IMR-90 (cell line): ENCODE measurements at regions not wholly inside any gene's neighbourhood (a gene's known extent, or its start where the extent isn't known, plus 50 kb on each side); places are given as distances from the start of the nearest gene placed in this dataset.

Experiments used
- ATAC-seq: fragments of 200-7000 bp; cut with Tn5 transposase; 2 replicates; pipeline ENCODE4 v1.9.1; 2020; ENCODE audit warnings: low read depth, mild to moderate bottlenecking, moderate library complexity
- BruUV-seq: library from RNA; stranded (reverse); fragments of 400-500 nt; replicated peaks from 2 replicates; lab custom pipeline; 2021; lab: Mats Ljungman, UMichigan
- CTCF ChIA-PET: fragments of 300-600 bp; formaldehyde crosslinking; extraction: SDS; loops from one replicate; lab custom pipeline; 2021; ENCODE audit warnings: antibody characterized with exemption; lab: Yijun Ruan, JAX
- POLR2A ChIA-PET: fragments of 300-600 bp; sonication (Branson Sonifier 250); formaldehyde crosslinking; loops from one replicate; lab custom pipeline; 2022; ENCODE audit warnings: antibody characterized with exemption; ENCODE audit not compliant: unreplicated experiment; lab: Charles Lee
- DNase-seq: peaks from one replicate; pipeline ENCODE4 v3.0.0; 2013
- H2AFZ ChIP-seq: replicated peaks from 2 replicates; pipeline ENCODE3; 2013; ENCODE audit warnings: low read length, mild to moderate bottlenecking; ENCODE audit not compliant: poor library complexity
- H2AK5ac ChIP-seq: 2 replicates; pipeline ENCODE4 v1.6.1; 2013; ENCODE audit warnings: low read depth, low read length, inconsistent platforms
- H2AK9ac ChIP-seq: replicated peaks from 2 replicates; pipeline ENCODE3; 2013; ENCODE audit warnings: mild to moderate bottlenecking, low read depth, low read length, moderate library complexity; ENCODE audit not compliant: poor library complexity
- H2BK120ac ChIP-seq: 2 replicates; pipeline ENCODE4 v1.6.1; 2013; ENCODE audit warnings: low read depth, low read length, inconsistent platforms
- H2BK15ac ChIP-seq: 3 replicates; pipeline ENCODE4 v1.6.1; 2013; ENCODE audit warnings: low read depth, low read length, inconsistent platforms
- H2BK20ac ChIP-seq: 2 replicates; pipeline ENCODE4 v1.6.1; 2013; ENCODE audit warnings: low read depth, mild to moderate bottlenecking, inconsistent platforms, low read length, moderate library complexity
- H2BK5ac ChIP-seq: 2 replicates; pipeline ENCODE4 v1.6.1; 2013; ENCODE audit warnings: mild to moderate bottlenecking, low read depth, low read length, inconsistent platforms; ENCODE audit not compliant: poor library complexity, severe bottlenecking
- H3K14ac ChIP-seq: replicated peaks from 2 replicates; pipeline ENCODE4 v1.6.1; 2013; ENCODE audit warnings: low read depth, low read length, inconsistent platforms
- H3K18ac ChIP-seq: 2 replicates; pipeline ENCODE4 v1.6.1; 2013; ENCODE audit warnings: low read depth, low read length, control low read depth
- H3K23ac ChIP-seq: 2 replicates; pipeline ENCODE4 v1.6.1; 2013; ENCODE audit warnings: low read depth, low read length, inconsistent platforms
- H3K27ac ChIP-seq: 2 replicates; pipeline ENCODE4 v1.5.1; 2013; ENCODE audit warnings: mild to moderate bottlenecking, control low read depth, low read length; ENCODE audit not compliant: insufficient read depth
- H3K27me3 ChIP-seq: 2 replicates; pipeline ENCODE4 v1.6.1; 2013; ENCODE audit warnings: low read length; ENCODE audit not compliant: control insufficient read depth, insufficient read depth
- H3K36me3 ChIP-seq: 2 replicates; pipeline ENCODE4 v1.6.1; 2013; ENCODE audit warnings: low read length, mixed read lengths; ENCODE audit not compliant: control insufficient read depth, insufficient read depth
- H3K4ac ChIP-seq: 2 replicates; pipeline ENCODE4 v1.6.1; 2013; ENCODE audit warnings: low read depth, low read length, inconsistent platforms
- H3K4me1 ChIP-seq: 2 replicates; pipeline ENCODE4 v1.6.1; 2013; ENCODE audit warnings: low read length, mixed read lengths; ENCODE audit not compliant: control insufficient read depth, insufficient read depth
- H3K4me2 ChIP-seq: 2 replicates; pipeline ENCODE4 v1.6.1; 2013; ENCODE audit warnings: low read depth, mild to moderate bottlenecking, control low read depth, low read length, moderate library complexity
- H3K4me3 ChIP-seq: 2 replicates; pipeline ENCODE4 v1.5.1; 2013; ENCODE audit warnings: low read depth, mild to moderate bottlenecking, control low read depth, low read length, moderate library complexity; ENCODE audit not compliant: insufficient read depth
- H3K56ac ChIP-seq: 2 replicates; pipeline ENCODE4 v1.6.1; 2013; ENCODE audit warnings: low read length, inconsistent platforms; ENCODE audit not compliant: insufficient read depth; ENCODE audit errors: extremely low read depth
- H3K79me1 ChIP-seq, 2 experiments: 2 replicates each; pipeline ENCODE4 v1.6.1; 2013; ENCODE audit warnings: low read length in 2 of 2, inconsistent platforms in 1 of 2, low read depth in 1 of 2
- H3K9ac ChIP-seq: 2 replicates; pipeline ENCODE4 v1.6.1; 2013; ENCODE audit warnings: low read depth, low read length, control low read depth
- H3K9me1 ChIP-seq: 2 replicates; pipeline ENCODE4 v1.6.1; 2013; ENCODE audit warnings: low read length, inconsistent platforms; ENCODE audit not compliant: insufficient read depth
- H3K9me3 ChIP-seq: 2 replicates; pipeline ENCODE4 v1.6.1; 2013; ENCODE audit warnings: low read length; ENCODE audit not compliant: control insufficient read depth, insufficient read depth
- H4K20me1 ChIP-seq: 2 replicates; pipeline ENCODE4 v1.6.1; 2013; ENCODE audit warnings: low read length, inconsistent platforms; ENCODE audit not compliant: insufficient read depth
- H4K5ac ChIP-seq: 2 replicates; pipeline ENCODE4 v1.6.1; 2013; ENCODE audit warnings: mild to moderate bottlenecking, low read depth, low read length, control low read depth
- H4K8ac ChIP-seq, 2 experiments: 2 replicates each; pipeline ENCODE4 v1.6.1; 2013; ENCODE audit warnings: low read depth in 2 of 2, low read length in 2 of 2, control low read depth in 1 of 2, inconsistent platforms in 1 of 2
- H4K91ac ChIP-seq: 2 replicates; pipeline ENCODE4 v1.6.1; 2013; ENCODE audit warnings: low read depth, low read length, inconsistent platforms; ENCODE audit not compliant: insufficient read depth
- CEBPB ChIP-seq: IDR thresholded peaks from 2 replicates; pipeline ENCODE4 v1.6.1; 2012; ENCODE audit warnings: low read depth, low read length, improper control_type of control experiment
- MXI1 ChIP-seq: IDR thresholded peaks from 2 replicates; pipeline ENCODE4 v1.6.1; 2012; ENCODE audit warnings: low read depth, mild to moderate bottlenecking, low read length, moderate library complexity, borderline replicate concordance
- NFE2L2 ChIP-seq: fragments of 150-350 bp; IDR thresholded peaks from 2 replicates; pipeline ENCODE4 v1.6.1; 2016; ENCODE audit warnings: low read depth, mild to moderate bottlenecking, low read length
- RCOR1 ChIP-seq: IDR thresholded peaks from 2 replicates; pipeline ENCODE4 v1.6.1; 2012; ENCODE audit warnings: mild to moderate bottlenecking, low read length, improper control_type of control experiment; ENCODE audit not compliant: insufficient replicate concordance
- WGBS, 2 experiments: methylation state at CpG; one replicate each; pipeline versions ENCODE4 v1.1.5 to v1.1.7; 2013; ENCODE audit warnings: missing lambda C conversion rate in 2 of 2; ENCODE audit not compliant: insufficient read length in 1 of 2; ENCODE audit errors: extremely low coverage in 2 of 2; 5-methylcytosine and 5-hydroxymethylcytosine counted together
- dilution Hi-C: fragments of 300-500 bp; cut with HindIII; formaldehyde crosslinking; loops from one replicate; pipeline ENCODE4 v1.14.3; 2018; ENCODE audit warnings: low sequenced_read_pairs; ENCODE audit not compliant: unreplicated experiment
- in situ Hi-C: fragments of 300-500 bp; cut with MboI; formaldehyde crosslinking; loops from 3 replicates; pipeline ENCODE4 v1.14.3; 2019; ENCODE audit warnings: low sequenced_read_pairs, inconsistent platforms, mixed read lengths
- intact Hi-C: fragments of 100-400 bp; cut with micrococcal nuclease; formaldehyde crosslinking; loops from 2 replicates; pipeline ENCODE4 v1.10.0; 2022
- TF ChIP-seq, protein P1 (sequence below): fragments of 150-350 bp; IDR thresholded peaks from 2 replicates; pipeline ENCODE4 v1.6.1; 2017; ENCODE audit warnings: mild to moderate bottlenecking, antibody characterized with exemption, low read length, low read depth
- TF ChIP-seq, protein P2 (sequence below): fragments of 150-350 bp; IDR thresholded peaks from 2 replicates; pipeline ENCODE4 v1.6.1; 2016; ENCODE audit warnings: low read depth, mild to moderate bottlenecking, low read length, moderate library complexity, borderline replicate concordance

DNA sequence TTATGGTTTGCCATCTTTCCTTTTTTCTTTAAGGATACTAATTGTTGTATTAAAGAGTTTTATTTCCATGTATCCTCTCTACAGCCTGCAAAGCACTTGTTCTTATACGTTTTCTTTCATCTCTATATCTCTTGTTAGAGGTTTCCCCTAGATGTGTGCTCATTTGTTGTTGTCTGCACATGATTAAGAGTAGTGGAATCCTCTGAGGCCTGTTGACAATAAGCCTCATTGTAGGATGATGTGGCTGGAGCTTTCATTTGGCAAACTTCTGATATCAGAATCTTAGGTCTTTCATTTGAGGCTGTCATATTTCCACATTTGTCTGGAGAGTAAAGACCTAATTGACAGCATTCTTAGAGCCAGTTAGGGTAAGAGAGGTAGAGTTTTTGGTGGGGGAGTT lies 506.0 kb downstream of the DIPK2A start:
- H3K9me3 ChIP-seq, result no peaks in the 10 kb centered on the region
- no peak overlapping the region for H3K56ac ChIP-seq
- no peak overlapping the region for H4K91ac ChIP-seq
- no peak overlapping the region for H4K8ac ChIP-seq
- H2AK5ac ChIP-seq, result no peak overlapping the region
- dilution Hi-C loops (no loop called here), intact Hi-C loops (no loop called here), in situ Hi-C loops (no loop called here)
- H2AK9ac ChIP-seq, result no peak overlapping the region
- no peak overlapping the region for H3K14ac ChIP-seq
- WGBS, 2 experiments, result no CpG with 5 or more reads among the region's 1 CpG
- no peaks in the 10 kb centered on the region for H4K20me1 ChIP-seq
- ChIA-PET POLR2A (no interaction called here), CTCF (no interaction called here)
- TF ChIP-seq NFE2L2 (no peak), RCOR1 (no peak), CEBPB (no peak), MXI1 (no peak)
- TF ChIP-seq, protein P1, sequence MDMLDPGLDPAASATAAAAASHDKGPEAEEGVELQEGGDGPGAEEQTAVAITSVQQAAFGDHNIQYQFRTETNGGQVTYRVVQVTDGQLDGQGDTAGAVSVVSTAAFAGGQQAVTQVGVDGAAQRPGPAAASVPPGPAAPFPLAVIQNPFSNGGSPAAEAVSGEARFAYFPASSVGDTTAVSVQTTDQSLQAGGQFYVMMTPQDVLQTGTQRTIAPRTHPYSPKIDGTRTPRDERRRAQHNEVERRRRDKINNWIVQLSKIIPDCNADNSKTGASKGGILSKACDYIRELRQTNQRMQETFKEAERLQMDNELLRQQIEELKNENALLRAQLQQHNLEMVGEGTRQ, result no peak
- TF ChIP-seq, protein P2, sequence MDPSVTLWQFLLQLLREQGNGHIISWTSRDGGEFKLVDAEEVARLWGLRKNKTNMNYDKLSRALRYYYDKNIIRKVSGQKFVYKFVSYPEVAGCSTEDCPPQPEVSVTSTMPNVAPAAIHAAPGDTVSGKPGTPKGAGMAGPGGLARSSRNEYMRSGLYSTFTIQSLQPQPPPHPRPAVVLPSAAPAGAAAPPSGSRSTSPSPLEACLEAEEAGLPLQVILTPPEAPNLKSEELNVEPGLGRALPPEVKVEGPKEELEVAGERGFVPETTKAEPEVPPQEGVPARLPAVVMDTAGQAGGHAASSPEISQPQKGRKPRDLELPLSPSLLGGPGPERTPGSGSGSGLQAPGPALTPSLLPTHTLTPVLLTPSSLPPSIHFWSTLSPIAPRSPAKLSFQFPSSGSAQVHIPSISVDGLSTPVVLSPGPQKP, result no peak
- H3K4me2 ChIP-seq, result no peak overlapping the region
- H3K4me3 ChIP-seq, result no peak overlapping the region
- H3K9me1 ChIP-seq, result no peaks in the 10 kb centered on the region
- no peak overlapping the region for H2BK5ac ChIP-seq
- no peaks in the 10 kb centered on the region for H3K36me3 ChIP-seq
- H3K23ac ChIP-seq, result no peak overlapping the region
- H2BK120ac ChIP-seq, result no peak overlapping the region
- H2BK20ac ChIP-seq, result no peak overlapping the region
- no peaks in the 10 kb centered on the region for H3K4me1 ChIP-seq
- no peak overlapping the region for H2BK15ac ChIP-seq
- BruUV-seq, result no TSS peak
- DNase-seq (no peak), ATAC-seq (no peak)
- no peak overlapping the region for H3K4ac ChIP-seq
- no peak overlapping the region for H3K27ac ChIP-seq
- H4K5ac ChIP-seq, result no peak overlapping the region
- H3K18ac ChIP-seq, result no peak overlapping the region
- H3K9ac ChIP-seq, result no peak overlapping the region
- H3K79me1 ChIP-seq, result no peaks in the 10 kb centered on the region
- no peaks in the 10 kb centered on the region for H3K27me3 ChIP-seq
- H2AFZ ChIP-seq, result no peak overlapping the region
